ENCODE measurements at regions not wholly inside any gene's neighbourhood (a gene's known extent, or its start where the extent isn't known, plus 50 kb on each side); places are given as distances from the start of the nearest gene placed in this dataset.

DNA sequence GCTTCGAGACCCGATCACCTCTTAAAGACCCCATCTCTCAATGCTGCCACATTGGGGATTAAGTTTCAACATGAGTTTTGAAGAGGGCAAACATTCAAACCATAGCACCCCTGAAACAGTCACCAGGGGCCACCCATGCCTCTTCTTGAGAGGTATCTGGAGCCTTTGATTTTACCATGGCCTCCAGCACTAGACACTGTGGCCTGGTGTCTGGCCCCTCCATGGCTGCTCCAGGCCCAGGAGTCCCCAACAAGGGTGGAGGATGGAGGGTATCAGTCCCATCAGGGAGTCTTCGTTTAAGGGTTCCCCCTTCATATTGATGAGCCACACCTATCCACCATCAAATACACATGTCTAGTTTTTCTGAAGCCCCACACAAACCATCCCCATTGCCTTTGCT lies 66.5 kb upstream of the CDH5 start:
- no peak overlapping the region for H2BK5ac ChIP-seq (ENCODE audit: low read depth, low read length)
- no peaks in the 10 kb centered on the region for H4K20me1 ChIP-seq (replicated peaks in 1 of 2; ENCODE audit: control insufficient read depth in 1 of 2, insufficient read depth in 2 of 2, low read length in 2 of 2)
- H3K14ac ChIP-seq (ENCODE audit: insufficient read length): no peak overlapping the region
- H4K8ac ChIP-seq (ENCODE audit: extremely low read depth, insufficient read depth, low read length): no peak overlapping the region
- H2AK5ac ChIP-seq (ENCODE audit: low read depth, low read length): no peak overlapping the region
- H2AFZ ChIP-seq (ENCODE audit: low read length): no peak overlapping the region
- no peak overlapping the region for H3K23ac ChIP-seq (ENCODE audit: insufficient read length)
- no peak overlapping the region for H4K91ac ChIP-seq (replicated peaks; ENCODE audit: insufficient read length, low read length)
- no peaks in the 10 kb centered on the region for H3K36me3 ChIP-seq (ENCODE audit: control insufficient read depth in 2 of 4, insufficient read depth in 4 of 4, low read length in 3 of 4)
- no peak overlapping the region for H3K56ac ChIP-seq (replicated peaks; ENCODE audit: insufficient read length, low read depth, low read length)
- no peaks in the 10 kb centered on the region for H3K9me3 ChIP-seq (ENCODE audit: insufficient read depth in 2 of 2, low read depth in 1 of 2, low read length in 1 of 2)
- H2BK120ac ChIP-seq (replicated peaks; ENCODE audit: low read depth, low read length): no peak overlapping the region
- H3K79me2 ChIP-seq (ENCODE audit: control insufficient read depth in 1 of 2, insufficient read depth in 2 of 2, low read length in 2 of 2): no peaks in the 10 kb centered on the region
- H3K18ac ChIP-seq (ENCODE audit: extremely low read depth, low read length): no peak overlapping the region
- H3K4ac ChIP-seq (replicated peaks; ENCODE audit: insufficient read length, low read depth, low read length): no peak overlapping the region
- TF ChIP-seq BACH1 (IDR thresholded peaks at IDR 0.05; ENCODE audit: low read length) (no peak), E2F6 (IDR thresholded peaks at IDR 0.05) (no peak), EZH2 (IDR thresholded peaks at IDR 0.05; ENCODE audit: low read depth, low read length, severe bottlenecking) (no peak), YY1 (IDR thresholded peaks at IDR 0.05; ENCODE audit: low read depth, low read length) (no peak), HDAC2 (IDR thresholded peaks at IDR 0.05; ENCODE audit: borderline replicate concordance in 1 of 2, low read depth in 2 of 2, low read length in 2 of 2) (no peak), BRCA1 (IDR thresholded peaks at IDR 0.05; ENCODE audit: low read depth, low read length) (no peak), EP300 (IDR thresholded peaks at IDR 0.05; ENCODE audit: borderline replicate concordance in 1 of 2, low read depth in 2 of 2, low read length in 2 of 2) (no peak), GTF2F1 (IDR thresholded peaks at IDR 0.05; ENCODE audit: borderline replicate concordance, low read depth, low read length) (no peak), POU5F1 (IDR thresholded peaks at IDR 0.05; ENCODE audit: low read depth, low read length) (no peak), SP2 (IDR thresholded peaks at IDR 0.05; ENCODE audit: low read length) (no peak), PHF8 (conservative IDR thresholded peaks at IDR 0.05; ENCODE audit: low read depth, low read length) (no peak)
- no peaks in the 10 kb centered on the region for H3K23me2 ChIP-seq (ENCODE audit: low read depth, low read length)
- no peaks in the 10 kb centered on the region for H3K79me1 ChIP-seq (ENCODE audit: low read depth, low read length)
- no peak overlapping the region for H2BK12ac ChIP-seq (ENCODE audit: low read depth, low read length)
- H3K4me1 ChIP-seq (replicated peaks in 1 of 4; ENCODE audit: control insufficient read depth in 3 of 4, insufficient read depth in 4 of 4, low read length in 3 of 4): no peaks in the 10 kb centered on the region
- no peak overlapping the region for H4K5ac ChIP-seq (ENCODE audit: insufficient read length, low read depth, low read length)
- no peak overlapping the region for H2BK15ac ChIP-seq (ENCODE audit: low read length)
- ChIA-PET CTCF (ENCODE audit: partially characterized antibody) (interaction anchor here (1.0 to 1.3 kb wide), 2 partner anchors 9 to 15 kb away, joined by 3 to 4 read pairs; no protein-coding TSS in a partner anchor), POLR2A (ENCODE audit: partially characterized antibody) (no interaction called here)
- H2BK20ac ChIP-seq (ENCODE audit: low read length): no peak overlapping the region
- 93% methylated on average over 3 of the region's 3 CpGs; no CpG with 5 or more reads in 1 of the 2 experiments for WGBS, 2 experiments (ENCODE audit: extremely low coverage in 1 of 2, insufficient coverage in 1 of 2, insufficient read length in 1 of 2, insufficient replicate concordance in 2 of 2, low coverage in 1 of 2, low lambda C conversion rate in 2 of 2, missing lambda C conversion rate in 1 of 2)
- H3K4me2 ChIP-seq (ENCODE audit: insufficient read depth in 1 of 2, low read depth in 2 of 2, low read length in 2 of 2): no peak overlapping the region
- no peak overlapping the region for H3K9ac ChIP-seq (replicated peaks in 1 of 4; ENCODE audit: extremely low read depth in 1 of 4, low read depth in 3 of 4, low read length in 3 of 4)
- DNase-seq (ENCODE audit: low read depth in 1 of 2, low spot score in 2 of 2) (no peak), FAIRE-seq (no peak)
- no peak overlapping the region for H3K4me3 ChIP-seq (ENCODE audit: extremely low read depth in 1 of 4, insufficient read depth in 2 of 4, low read depth in 3 of 4, low read length in 4 of 4)
- no peak overlapping the region for H3K27ac ChIP-seq (ENCODE audit: low read depth, low read length)
- no peaks in the 10 kb centered on the region for H3K27me3 ChIP-seq (replicated peaks in 1 of 4; ENCODE audit: control insufficient read depth in 3 of 4, extremely low read depth in 1 of 4, insufficient read depth in 3 of 4, low read length in 3 of 4)

All from H1 (cell line).